DND-41 (cell line): ENCODE measurements at regions not wholly inside any gene's neighbourhood (a gene's known extent, or its start where the extent isn't known, plus 50 kb on each side); places are given as distances from the start of the nearest gene placed in this dataset.

Experiments used
- CTCF ChIP-seq: IDR thresholded peaks from 2 replicates; pipeline ENCODE4 v1.5.1; 2012; ENCODE audit warnings: borderline replicate concordance, low read length, moderate library complexity, mild to moderate bottlenecking; ENCODE audit not compliant: poor library complexity, severe bottlenecking; ENCODE audit errors: extremely low read depth
- EZH2 ChIP-seq: IDR thresholded peaks from 3 replicates; pipeline ENCODE4 v1.6.1; 2012; ENCODE audit warnings: borderline replicate concordance, low read depth, mild to moderate bottlenecking, moderate library complexity, low read length, inconsistent platforms; ENCODE audit not compliant: severe bottlenecking

- TF ChIP-seq CTCF, result no peak
- TF ChIP-seq EZH2, result no peak
These were observed 270.4 kb downstream of the ZBBX start for GRCh38 chr3:167109746-167110145.
